Testis (tissue), 2 donors: ENCODE measurements at regions not wholly inside any gene's neighbourhood (a gene's known extent, or its start where the extent isn't known, plus 50 kb on each side); places are given as distances from the start of the nearest gene placed in this dataset.

Experiments used
- DNase-seq: peaks from one replicate; pipeline ENCODE4 v3.0.0-alpha.2; 2019
- H3K27ac ChIP-seq, 2 donors: fragments of 200-600 bp; sonication (generic); one replicate each; pipeline ENCODE4 v1.5.1; 2019
- H3K27me3 ChIP-seq: fragments of 200-600 bp; sonication (generic); one replicate; pipeline ENCODE4 v1.5.1; 2019
- H3K36me3 ChIP-seq: fragments of 200-600 bp; sonication (generic); one replicate; pipeline ENCODE4 v1.5.1; 2017; ENCODE audit warnings: low read depth; ENCODE audit errors: missing control alignments
- H3K4me1 ChIP-seq: fragments of 200-600 bp; sonication (generic); one replicate; pipeline ENCODE4 v1.5.1; 2019
- H3K4me3 ChIP-seq, 2 donors: fragments of 200-600 bp; sonication (generic); one replicate each; pipeline ENCODE4 v1.5.1; 2017 to 2019
- H3K9me3 ChIP-seq: fragments of 200-600 bp; sonication (generic); one replicate; pipeline ENCODE4 v1.5.1; 2017
- POLR2A ChIP-seq: fragments of 450-650 bp; IDR thresholded peaks from one replicate; pipeline ENCODE4 v1.6.1; 2017; ENCODE audit warnings: antibody characterized with exemption, mild to moderate bottlenecking, moderate library complexity
- WGBS, 2 donors: methylation state at CpG; one replicate each; pipeline ENCODE4 v1.1.5; 2018; 5-methylcytosine and 5-hydroxymethylcytosine counted together
- intact Hi-C: fragments of 100-400 bp; cut with DNase I; formaldehyde crosslinking; loops from one replicate; pipeline ENCODE4 v1.15.1; 2023; ENCODE audit warnings: low total_unique reads
- TF ChIP-seq, protein P1 (sequence below), 3 experiments: fragments of 450-650 bp in 2 of 3; fragments of 200-600 bp in 1 of 3; sonication (generic) in 1 of 3; IDR thresholded peaks; one replicate each; pipeline ENCODE4 v1.5.1; 2016 to 2019; ENCODE audit warnings: antibody characterized with exemption in 3 of 3, mild to moderate bottlenecking in 2 of 3, moderate library complexity in 1 of 3

DNA sequence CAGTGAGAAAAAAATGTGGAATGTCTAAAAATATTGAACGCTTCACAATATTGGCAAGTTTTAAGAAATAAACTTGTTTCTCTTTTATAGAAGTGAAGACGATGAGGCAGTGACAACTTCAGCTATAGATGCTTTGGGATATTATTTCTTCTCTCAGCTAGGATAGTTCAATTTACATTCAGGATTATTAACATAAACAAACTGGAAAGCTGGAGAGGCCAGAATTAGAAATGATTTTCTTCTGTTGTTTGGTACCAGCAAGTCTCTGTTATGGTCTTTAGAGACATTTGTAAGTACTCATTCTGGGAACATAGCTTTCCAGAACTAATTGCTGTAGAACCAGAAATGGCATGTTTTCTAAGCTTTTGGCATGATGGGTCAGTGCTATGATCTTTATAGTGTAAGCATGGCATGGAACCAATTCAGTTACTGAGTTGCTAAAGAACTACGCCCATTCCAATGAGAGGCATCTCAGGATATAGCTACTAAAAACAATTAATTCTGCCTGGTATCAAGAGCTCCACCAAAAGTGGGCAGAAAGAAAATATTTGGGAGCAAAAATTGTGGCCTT, 599.5 kb upstream of the B3GALT2 start:
- Histone ChIP-seq H3K4me1 (no peaks in the 10 kb centered on the region), H3K27ac (no peak overlapping the region), H3K27me3 (no peaks in the 10 kb centered on the region), H3K9me3 (no peaks in the 10 kb centered on the region), H3K4me3 (no peak overlapping the region), H3K36me3 (no peaks in the 10 kb centered on the region)
- DNase-seq: no peak
- 55 to 65% methylated on average over 3 of the region's 3 CpGs for WGBS, 2 donors
- intact Hi-C loops: no loop called here
- TF ChIP-seq, protein P1, sequence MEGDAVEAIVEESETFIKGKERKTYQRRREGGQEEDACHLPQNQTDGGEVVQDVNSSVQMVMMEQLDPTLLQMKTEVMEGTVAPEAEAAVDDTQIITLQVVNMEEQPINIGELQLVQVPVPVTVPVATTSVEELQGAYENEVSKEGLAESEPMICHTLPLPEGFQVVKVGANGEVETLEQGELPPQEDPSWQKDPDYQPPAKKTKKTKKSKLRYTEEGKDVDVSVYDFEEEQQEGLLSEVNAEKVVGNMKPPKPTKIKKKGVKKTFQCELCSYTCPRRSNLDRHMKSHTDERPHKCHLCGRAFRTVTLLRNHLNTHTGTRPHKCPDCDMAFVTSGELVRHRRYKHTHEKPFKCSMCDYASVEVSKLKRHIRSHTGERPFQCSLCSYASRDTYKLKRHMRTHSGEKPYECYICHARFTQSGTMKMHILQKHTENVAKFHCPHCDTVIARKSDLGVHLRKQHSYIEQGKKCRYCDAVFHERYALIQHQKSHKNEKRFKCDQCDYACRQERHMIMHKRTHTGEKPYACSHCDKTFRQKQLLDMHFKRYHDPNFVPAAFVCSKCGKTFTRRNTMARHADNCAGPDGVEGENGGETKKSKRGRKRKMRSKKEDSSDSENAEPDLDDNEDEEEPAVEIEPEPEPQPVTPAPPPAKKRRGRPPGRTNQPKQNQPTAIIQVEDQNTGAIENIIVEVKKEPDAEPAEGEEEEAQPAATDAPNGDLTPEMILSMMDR (IDR thresholded peaks at IDR 0.05): no peak
- TF ChIP-seq POLR2A: no peak

- DNase-seq: no peak
- intact Hi-C loops: no loop called here
- H3K4me3 ChIP-seq: no peak overlapping the region
- H3K36me3 ChIP-seq: no peaks in the 10 kb centered on the region
- H3K27ac ChIP-seq: no peak overlapping the region
- TF ChIP-seq, protein P1 (IDR thresholded peaks at IDR 0.05): no peak
- no peak for TF ChIP-seq POLR2A
- H3K27me3 ChIP-seq: no peaks in the 10 kb centered on the region
- H3K4me1 ChIP-seq: no peaks in the 10 kb centered on the region
- 88 to 93% methylated on average over 2 of the region's 2 CpGs for WGBS, 2 donors
- no peaks in the 10 kb centered on the region for H3K9me3 ChIP-seq
These were observed 588.3 kb upstream of the B3GALT2 start for GRCh38 chr1:193774536-193775323.

- Histone ChIP-seq H3K4me1 (no peaks in the 10 kb centered on the region), H3K4me3 (no peak overlapping the region), H3K36me3 (no peaks in the 10 kb centered on the region), H3K27me3 (no peaks in the 10 kb centered on the region), H3K27ac (no peak overlapping the region), H3K9me3 (no peaks in the 10 kb centered on the region)
- no peak for DNase-seq
- intact Hi-C loops: no loop called here
- TF ChIP-seq POLR2A: no peak
- TF ChIP-seq, protein P1 (IDR thresholded peaks at IDR 0.05): no peak
- 64 to 70% methylated on average over 2 of the region's 2 CpGs for WGBS, 2 donors
These were observed 585.2 kb upstream of the B3GALT2 start for GRCh38 chr1:193771596-193771995.

GRCh38 chr1:193769651-193770050, 583.2 kb upstream of the B3GALT2 start:
- no peaks in the 10 kb centered on the region for H3K4me1 ChIP-seq
- 89 to 94% methylated on average over 2 of the region's 2 CpGs for WGBS, 2 donors
- H3K27ac ChIP-seq: no peak overlapping the region
- no peaks in the 10 kb centered on the region for H3K27me3 ChIP-seq
- no peak overlapping the region for H3K4me3 ChIP-seq
- no peak for DNase-seq
- H3K9me3 ChIP-seq: no peaks in the 10 kb centered on the region
- TF ChIP-seq, protein P1 (IDR thresholded peaks at IDR 0.05): no peak
- TF ChIP-seq POLR2A: no peak
- intact Hi-C loops: no loop called here
- H3K36me3 ChIP-seq: no peaks in the 10 kb centered on the region

- Histone ChIP-seq H3K9me3 (no peaks in the 10 kb centered on the region), H3K4me1 (no peaks in the 10 kb centered on the region), H3K4me3 (no peak overlapping the region), H3K36me3 (no peaks in the 10 kb centered on the region), H3K27ac (no peak overlapping the region), H3K27me3 (no peaks in the 10 kb centered on the region)
- WGBS, 2 donors: 92 to 94% methylated on average over 6 of the region's 6 CpGs
- DNase-seq: no peak
- TF ChIP-seq, protein P1 (IDR thresholded peaks at IDR 0.05): no peak
- no peak for TF ChIP-seq POLR2A
- intact Hi-C loops: no loop called here
These were observed 581.5 kb upstream of the B3GALT2 start for GRCh38 chr1:193767886-193768285.
